ENCODE measurements at regions not wholly inside any gene's neighbourhood (a gene's known extent, or its start where the extent isn't known, plus 50 kb on each side); places are given as distances from the start of the nearest gene placed in this dataset.

GRCh38 chr11:106456647-106457046, 379.2 kb downstream of the AASDHPPT start:
- Histone ChIP-seq H3K4me3 (replicated peaks in 1 of 3; ENCODE audit: insufficient read depth in 1 of 3, low read depth in 2 of 3, low read length in 3 of 3) (no peak overlapping the region), H2AFZ (ENCODE audit: low read length) (no peak overlapping the region), H3K27ac (ENCODE audit: extremely low read length, insufficient read depth, low read length) (no peak overlapping the region), H3K79me2 (ENCODE audit: insufficient read depth, low read length) (no peaks in the 10 kb centered on the region), H3K27me3 (ENCODE audit: control insufficient read depth in 1 of 2, insufficient read depth in 2 of 2, low read length in 2 of 2) (no peaks in the 10 kb centered on the region), H3K4me2 (ENCODE audit: low read depth, low read length) (no peak overlapping the region), H3K9me3 (ENCODE audit: low read length) (peaks cover 39% of the 10 kb centered on the region), H3K36me3 (replicated peaks in 1 of 2; ENCODE audit: control insufficient read depth in 1 of 2, insufficient read depth in 2 of 2, low read length in 2 of 2) (no peaks in the 10 kb centered on the region), H3K4me1 (ENCODE audit: insufficient read depth, low read length) (peaks cover 44% of the 10 kb centered on the region), H4K20me1 (ENCODE audit: insufficient read depth, low read length) (no peaks in the 10 kb centered on the region), H3K9ac (ENCODE audit: insufficient read depth, low read depth, low read length) (no peak overlapping the region)
- intact Hi-C loops (cut with micrococcal nuclease; ENCODE audit: unreplicated experiment) (no loop called here), in situ Hi-C loops (cut with HindIII; ENCODE audit: extremely low pct_ligation_motif_present, low pct_unique_long_range_greater_than_20kb) (no loop called here)
- ATAC-seq (no peak), FAIRE-seq (no peak), DNase-seq (ENCODE audit: low spot score) (no peak)
- no peak for TF ChIP-seq PAF1 (CRISPR knock-in tag; IDR thresholded peaks at IDR 0.05)
- TF ChIP-seq THAP11 (CRISPR knock-in tag; IDR thresholded peaks at IDR 0.05): no peak
- no peak for TF ChIP-seq GFI1 (CRISPR knock-in tag; IDR thresholded peaks at IDR 0.05; ENCODE audit: borderline replicate concordance)
- TF ChIP-seq ZNF563 (CRISPR knock-in tag; IDR thresholded peaks at IDR 0.05): no peak
- TF ChIP-seq SIX1 (CRISPR knock-in tag; IDR thresholded peaks at IDR 0.05; ENCODE audit: borderline replicate concordance): no peak
- no peak for TF ChIP-seq YY1 (IDR thresholded peaks at IDR 0.05; ENCODE audit: insufficient read depth, insufficient replicate concordance, low read depth, low read length)
- no peak for TF ChIP-seq CEBPZ (IDR thresholded peaks at IDR 0.05; ENCODE audit: low read length)
- no peak for TF ChIP-seq ZNF737 (CRISPR knock-in tag; IDR thresholded peaks at IDR 0.05; ENCODE audit: borderline replicate concordance)
- no peak for TF ChIP-seq JDP2 (CRISPR knock-in tag; IDR thresholded peaks at IDR 0.05; ENCODE audit: borderline replicate concordance)
- no peak for TF ChIP-seq ZBTB37 (CRISPR knock-in tag; IDR thresholded peaks at IDR 0.05)
- TF ChIP-seq SMAD1 (CRISPR knock-in tag; IDR thresholded peaks at IDR 0.05; ENCODE audit: borderline replicate concordance, low read depth): no peak
- TF ChIP-seq MAFG (CRISPR knock-in tag; IDR thresholded peaks at IDR 0.05): no peak
- TF ChIP-seq PRPF4 (IDR thresholded peaks at IDR 0.05; ENCODE audit: low read depth, low read length, poor library complexity, severe bottlenecking): no peak
- TF ChIP-seq ZNF160 (CRISPR knock-in tag; IDR thresholded peaks at IDR 0.05): no peak
- WGBS (ENCODE audit: low lambda C conversion rate): 13% methylated on average over 3 of the region's 3 CpGs
- POLR2A ChIA-PET: no interaction called here
- CTCF ChIA-PET (ENCODE audit: low intra/inter-chr PET ratio, low total read pairs): no interaction called here
- BruUV-seq (replicated peaks): no TSS peak
